ENCODE measurements at regions not wholly inside any gene's neighbourhood (a gene's known extent, or its start where the extent isn't known, plus 50 kb on each side); places are given as distances from the start of the nearest gene placed in this dataset.

- H3K4me3 ChIP-seq (replicated peaks in 1 of 4; ENCODE audit: control extremely low read depth in 1 of 4, insufficient read depth in 1 of 4, low read depth in 3 of 4, low read length in 4 of 4), result no peak overlapping the region
- H4K20me1 ChIP-seq (ENCODE audit: control insufficient read depth, extremely low read depth, insufficient read depth, low read length), result no peaks in the 10 kb centered on the region
- no peak overlapping the region for H3K27ac ChIP-seq (ENCODE audit: insufficient read depth, low read length)
- H3K9ac ChIP-seq (ENCODE audit: insufficient read depth, low read length), result no peak overlapping the region
- H3K9me3 ChIP-seq (ENCODE audit: control insufficient read depth, insufficient read depth, low read depth, low read length), result no peaks in the 10 kb centered on the region
- H3K4me2 ChIP-seq (ENCODE audit: extremely low read depth, insufficient read depth, low read length), result no peak overlapping the region
- no peak overlapping the region for H2AFZ ChIP-seq (ENCODE audit: low read length)
- H3K4me1 ChIP-seq (ENCODE audit: control insufficient read depth, extremely low read depth, insufficient read depth, low read length), result no peaks in the 10 kb centered on the region
- no peak for DNase-seq (ENCODE audit: low read depth in 2 of 2)
- H3K36me3 ChIP-seq (ENCODE audit: control insufficient read depth, insufficient read depth, low read length), result no peaks in the 10 kb centered on the region
- TF ChIP-seq CTCF (conservative IDR thresholded peaks at IDR 0.05 in 1 of 2, IDR thresholded peaks at IDR 0.05 in 1 of 2; ENCODE audit: low read depth in 1 of 2, low read length in 2 of 2) (no peak), EZH2 (IDR thresholded peaks at IDR 0.05; ENCODE audit: low read length, missing control alignments) (no peak)
- no peaks in the 10 kb centered on the region for H3K79me2 ChIP-seq (ENCODE audit: control insufficient read depth, insufficient read depth, low read length)
- H3K27me3 ChIP-seq (ENCODE audit: control insufficient read depth, insufficient read depth, low read length), result no peaks in the 10 kb centered on the region
Observed at GRCh38 chr9:38249587-38250210, 142.8 kb upstream of the ALDH1B1 start.

- Histone ChIP-seq H3K9ac (ENCODE audit: insufficient read depth, low read length) (no peak overlapping the region), H4K20me1 (ENCODE audit: control insufficient read depth, extremely low read depth, insufficient read depth, low read length) (no peaks in the 10 kb centered on the region), H3K9me3 (ENCODE audit: control insufficient read depth, insufficient read depth, low read depth, low read length) (no peaks in the 10 kb centered on the region), H2AFZ (ENCODE audit: low read length) (no peak overlapping the region), H3K4me3 (replicated peaks in 1 of 4; ENCODE audit: control extremely low read depth in 1 of 4, insufficient read depth in 1 of 4, low read depth in 3 of 4, low read length in 4 of 4) (no peak overlapping the region), H3K4me2 (ENCODE audit: extremely low read depth, insufficient read depth, low read length) (no peak overlapping the region), H3K27ac (ENCODE audit: insufficient read depth, low read length) (no peak overlapping the region), H3K79me2 (ENCODE audit: control insufficient read depth, insufficient read depth, low read length) (no peaks in the 10 kb centered on the region), H3K36me3 (ENCODE audit: control insufficient read depth, insufficient read depth, low read length) (no peaks in the 10 kb centered on the region), H3K4me1 (ENCODE audit: control insufficient read depth, extremely low read depth, insufficient read depth, low read length) (no peaks in the 10 kb centered on the region), H3K27me3 (ENCODE audit: control insufficient read depth, insufficient read depth, low read length) (no peaks in the 10 kb centered on the region)
- DNase-seq (ENCODE audit: low read depth in 2 of 2), result no peak
- no peak for TF ChIP-seq EZH2 (IDR thresholded peaks at IDR 0.05; ENCODE audit: low read length, missing control alignments)
- TF ChIP-seq CTCF (conservative IDR thresholded peaks at IDR 0.05 in 1 of 2, IDR thresholded peaks at IDR 0.05 in 1 of 2; ENCODE audit: low read depth in 1 of 2, low read length in 2 of 2), result no peak
Observed at GRCh38 chr9:38249049-38249448, 143.5 kb upstream of the ALDH1B1 start.

- DNase-seq (ENCODE audit: low read depth in 2 of 2), result no peak
- no peaks in the 10 kb centered on the region for H3K9me3 ChIP-seq (ENCODE audit: control insufficient read depth, insufficient read depth, low read depth, low read length)
- no peak overlapping the region for H3K9ac ChIP-seq (ENCODE audit: insufficient read depth, low read length)
- no peak overlapping the region for H2AFZ ChIP-seq (ENCODE audit: low read length)
- no peaks in the 10 kb centered on the region for H3K4me1 ChIP-seq (ENCODE audit: control insufficient read depth, extremely low read depth, insufficient read depth, low read length)
- no peak overlapping the region for H3K4me2 ChIP-seq (ENCODE audit: extremely low read depth, insufficient read depth, low read length)
- no peak overlapping the region for H3K4me3 ChIP-seq (replicated peaks in 1 of 4; ENCODE audit: control extremely low read depth in 1 of 4, insufficient read depth in 1 of 4, low read depth in 3 of 4, low read length in 4 of 4)
- no peak overlapping the region for H3K27ac ChIP-seq (ENCODE audit: insufficient read depth, low read length)
- TF ChIP-seq CTCF (conservative IDR thresholded peaks at IDR 0.05 in 1 of 2, IDR thresholded peaks at IDR 0.05 in 1 of 2; ENCODE audit: low read depth in 1 of 2, low read length in 2 of 2), result no peak
- no peak for TF ChIP-seq EZH2 (IDR thresholded peaks at IDR 0.05; ENCODE audit: low read length, missing control alignments)
- no peaks in the 10 kb centered on the region for H4K20me1 ChIP-seq (ENCODE audit: control insufficient read depth, extremely low read depth, insufficient read depth, low read length)
- no peaks in the 10 kb centered on the region for H3K27me3 ChIP-seq (ENCODE audit: control insufficient read depth, insufficient read depth, low read length)
- H3K79me2 ChIP-seq (ENCODE audit: control insufficient read depth, insufficient read depth, low read length), result no peaks in the 10 kb centered on the region
- no peaks in the 10 kb centered on the region for H3K36me3 ChIP-seq (ENCODE audit: control insufficient read depth, insufficient read depth, low read length)
Observed at GRCh38 chr9:38246833-38247232, 145.7 kb upstream of the ALDH1B1 start.
